Ishikawa (cell line): ENCODE measurements at regions not wholly inside any gene's neighbourhood (a gene's known extent, or its start where the extent isn't known, plus 50 kb on each side); places are given as distances from the start of the nearest gene placed in this dataset.

ENCODE experiments used
- EP300 ChIP-seq: IDR thresholded peaks from 2 replicates; pipeline ENCODE4 v1.6.1; 2012; ENCODE audit warnings: borderline replicate concordance
- TAF1 ChIP-seq: IDR thresholded peaks from 2 replicates; pipeline ENCODE4 v1.6.1; 2012; ENCODE audit warnings: low read depth, mild to moderate bottlenecking

- no peak for TF ChIP-seq EP300
- TF ChIP-seq TAF1, result no peak
Observed at GRCh38 chr13:39232999-39233398, 194.7 kb downstream of the NHLRC3 start.
